Left lung (tissue), 4 donors: ENCODE measurements at regions not wholly inside any gene's neighbourhood (a gene's known extent, or its start where the extent isn't known, plus 50 kb on each side); places are given as distances from the start of the nearest gene placed in this dataset.

ENCODE experiments used
- ATAC-seq: fragments of 200-7000 bp; cut with Tn5 transposase; one replicate; pipeline ENCODE4 v1.9.1; 2020; ENCODE audit warnings: moderate library complexity
- DNase-seq, 4 donors: peaks; one replicate each; pipeline ENCODE4 v3.0.0-alpha.2; 2013 to 2020
- H3K27ac ChIP-seq, 2 donors: fragments of 200-600 bp; sonication (generic) in 1 of 2; one replicate each; pipeline versions ENCODE4 v1.5.0 to v1.8.0; 2020 to 2021
- H3K27me3 ChIP-seq, 2 donors: fragments of 200-600 bp; sonication (generic) in 1 of 2; one replicate each; pipeline versions ENCODE4 v1.5.0 to v1.8.0; 2020 to 2021
- H3K36me3 ChIP-seq, 2 donors: fragments of 200-600 bp; sonication (generic) in 1 of 2; one replicate each; pipeline versions ENCODE4 v1.5.0 to v1.8.0; 2020 to 2021
- H3K4me1 ChIP-seq, 2 donors: fragments of 200-600 bp; one replicate each; pipeline ENCODE4 v1.8.0; 2021
- H3K4me3 ChIP-seq, 2 donors: fragments of 200-600 bp; sonication (generic) in 1 of 2; one replicate each; pipeline versions ENCODE4 v1.5.0 to v1.8.0; 2020 to 2021; ENCODE audit warnings: mild to moderate bottlenecking in 1 of 2
- H3K9me3 ChIP-seq, 2 donors: fragments of 200-600 bp; sonication (generic) in 1 of 2; one replicate each; pipeline versions ENCODE4 v1.5.0 to v1.8.0; 2020 to 2021
- intact Hi-C, 2 donors: fragments of 100-400 bp; cut with DNase I; formaldehyde crosslinking; loops; one replicate each; pipeline versions ENCODE4 v1.11.2 to v1.14.2; 2022
- TF ChIP-seq, protein P1 (sequence below), 2 donors: fragments of 200-600 bp; sonication (generic) in 1 of 2; IDR thresholded peaks; one replicate each; pipeline versions ENCODE4 v1.5.0 to v1.8.0; 2021; ENCODE audit warnings: antibody characterized with exemption in 2 of 2
- donor health status: DM: no; HTN: yes; CAD: no.
- donor health status: DM: no; HTN: no; CAD: no.

DNA sequence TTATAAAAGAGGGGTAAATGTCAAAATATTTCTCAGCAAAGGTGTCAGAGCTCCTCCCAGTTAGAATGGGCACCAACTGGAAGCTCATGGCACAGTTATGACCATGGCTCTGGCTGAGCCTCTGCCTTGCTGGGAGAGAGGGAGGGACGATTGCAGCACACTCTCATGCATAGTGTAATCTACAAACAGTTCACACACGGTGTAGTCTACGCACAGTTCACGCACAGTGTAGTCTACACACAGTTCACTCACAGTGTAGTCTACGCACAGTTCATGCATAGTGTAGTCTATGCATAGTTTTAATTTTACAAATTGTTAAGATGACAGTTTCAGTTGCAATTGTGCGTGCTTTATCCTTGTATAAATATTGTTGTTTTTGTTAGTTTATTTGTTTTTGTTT lies 1474.6 kb upstream of the TMEM132C start:
- intact Hi-C loops = no loop called here
- TF ChIP-seq, protein P1, sequence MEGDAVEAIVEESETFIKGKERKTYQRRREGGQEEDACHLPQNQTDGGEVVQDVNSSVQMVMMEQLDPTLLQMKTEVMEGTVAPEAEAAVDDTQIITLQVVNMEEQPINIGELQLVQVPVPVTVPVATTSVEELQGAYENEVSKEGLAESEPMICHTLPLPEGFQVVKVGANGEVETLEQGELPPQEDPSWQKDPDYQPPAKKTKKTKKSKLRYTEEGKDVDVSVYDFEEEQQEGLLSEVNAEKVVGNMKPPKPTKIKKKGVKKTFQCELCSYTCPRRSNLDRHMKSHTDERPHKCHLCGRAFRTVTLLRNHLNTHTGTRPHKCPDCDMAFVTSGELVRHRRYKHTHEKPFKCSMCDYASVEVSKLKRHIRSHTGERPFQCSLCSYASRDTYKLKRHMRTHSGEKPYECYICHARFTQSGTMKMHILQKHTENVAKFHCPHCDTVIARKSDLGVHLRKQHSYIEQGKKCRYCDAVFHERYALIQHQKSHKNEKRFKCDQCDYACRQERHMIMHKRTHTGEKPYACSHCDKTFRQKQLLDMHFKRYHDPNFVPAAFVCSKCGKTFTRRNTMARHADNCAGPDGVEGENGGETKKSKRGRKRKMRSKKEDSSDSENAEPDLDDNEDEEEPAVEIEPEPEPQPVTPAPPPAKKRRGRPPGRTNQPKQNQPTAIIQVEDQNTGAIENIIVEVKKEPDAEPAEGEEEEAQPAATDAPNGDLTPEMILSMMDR (IDR thresholded peaks at IDR 0.05) = no peak
- H3K27me3 ChIP-seq = no peaks in the 10 kb centered on the region
- H3K27ac ChIP-seq = no peak overlapping the region
- H3K4me1 ChIP-seq = no peaks in the 10 kb centered on the region
- no peak overlapping the region for H3K4me3 ChIP-seq
- DNase-seq = no peak
- no peak for ATAC-seq
- no peaks in the 10 kb centered on the region for H3K36me3 ChIP-seq
- no peaks in the 10 kb centered on the region for H3K9me3 ChIP-seq

DNA sequence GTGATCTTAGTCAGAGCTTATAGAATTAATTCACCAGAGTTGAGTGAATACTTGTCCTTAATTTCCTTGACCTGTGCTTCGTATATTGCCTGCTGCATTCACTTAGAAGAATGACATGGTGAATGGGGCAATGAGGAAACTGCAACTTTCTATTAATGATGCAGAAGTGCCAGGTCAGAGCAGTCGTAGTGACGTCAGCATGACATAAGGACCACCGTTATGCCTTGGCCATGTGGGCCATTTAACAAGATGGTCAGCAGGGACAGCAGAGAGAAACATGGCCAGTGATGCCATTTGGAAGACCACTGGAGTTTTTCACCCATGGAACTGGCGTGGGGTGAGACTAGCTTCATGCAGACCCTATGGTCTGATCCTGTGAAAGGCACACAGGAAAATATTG lies 1469.4 kb upstream of the TMEM132C start:
- Histone ChIP-seq H3K27ac (no peak overlapping the region), H3K27me3 (no peaks in the 10 kb centered on the region), H3K36me3 (no peaks in the 10 kb centered on the region), H3K9me3 (no peaks in the 10 kb centered on the region), H3K4me3 (no peak overlapping the region), H3K4me1 (no peaks in the 10 kb centered on the region)
- TF ChIP-seq, protein P1 (IDR thresholded peaks at IDR 0.05) = no peak
- DNase-seq (no peak), ATAC-seq (no peak)
- intact Hi-C loops = no loop called here

DNA sequence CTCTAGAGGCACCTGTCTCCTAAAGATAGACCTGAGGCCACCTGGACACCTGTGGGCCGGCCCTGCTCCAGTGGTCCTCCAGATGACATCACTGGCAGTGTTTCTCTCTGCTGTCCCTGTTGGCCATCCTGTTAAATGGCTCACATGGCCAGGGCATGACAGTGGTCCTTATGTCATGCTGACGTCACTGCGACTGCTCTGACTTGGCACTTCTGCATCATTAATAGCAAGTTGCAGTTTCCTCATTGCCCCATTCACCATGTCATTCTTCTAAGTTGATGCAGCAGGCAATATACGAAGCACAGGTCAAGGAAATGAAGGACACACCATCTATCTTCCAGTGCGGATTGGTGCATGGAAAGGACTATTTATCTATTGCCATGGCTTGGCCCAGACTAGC lies 1468.5 kb upstream of the TMEM132C start:
- Histone ChIP-seq H3K4me1 (no peaks in the 10 kb centered on the region), H3K9me3 (no peaks in the 10 kb centered on the region), H3K4me3 (no peak overlapping the region), H3K36me3 (no peaks in the 10 kb centered on the region), H3K27me3 (no peaks in the 10 kb centered on the region), H3K27ac (no peak overlapping the region)
- TF ChIP-seq, protein P1 (IDR thresholded peaks at IDR 0.05) = no peak
- DNase-seq (no peak), ATAC-seq (no peak)
- intact Hi-C loops = no loop called here

DNA sequence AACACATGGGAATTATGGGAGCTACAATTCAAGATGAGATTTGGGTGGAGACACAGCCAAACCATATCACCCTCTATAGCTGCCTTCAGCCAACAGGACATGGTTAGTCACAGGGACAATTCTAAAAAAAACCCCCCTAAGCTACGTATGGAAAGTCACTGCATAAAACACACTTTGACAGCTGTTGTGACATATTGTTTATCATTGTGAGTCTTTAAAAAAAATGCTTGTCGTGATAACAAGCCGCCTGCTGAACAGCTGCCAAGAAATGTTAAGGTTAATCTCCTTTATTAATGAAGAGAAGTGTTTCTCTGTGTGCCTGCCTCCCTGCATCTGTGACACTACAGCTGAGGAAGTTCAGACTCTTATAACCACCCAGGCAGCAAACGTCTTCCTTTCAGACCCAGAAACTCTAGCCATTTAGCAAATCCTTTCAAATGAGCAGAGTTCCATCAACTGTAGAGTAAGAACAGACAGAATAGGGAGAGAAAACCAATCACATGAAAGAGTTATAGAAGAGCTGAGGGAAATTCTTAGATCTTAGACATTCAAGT lies 1459.6 kb upstream of the TMEM132C start:
- Histone ChIP-seq H3K36me3 (no peaks in the 10 kb centered on the region), H3K4me3 (no peak overlapping the region), H3K27ac (no peak overlapping the region), H3K4me1 (no peaks in the 10 kb centered on the region), H3K27me3 (peaks cover 0 to 4% of the 10 kb centered on the region in 2 donors), H3K9me3 (no peaks in the 10 kb centered on the region)
- ATAC-seq = no peak
- no peak for DNase-seq
- TF ChIP-seq, protein P1 (IDR thresholded peaks at IDR 0.05) = no peak
- intact Hi-C loops = no loop called here

DNA sequence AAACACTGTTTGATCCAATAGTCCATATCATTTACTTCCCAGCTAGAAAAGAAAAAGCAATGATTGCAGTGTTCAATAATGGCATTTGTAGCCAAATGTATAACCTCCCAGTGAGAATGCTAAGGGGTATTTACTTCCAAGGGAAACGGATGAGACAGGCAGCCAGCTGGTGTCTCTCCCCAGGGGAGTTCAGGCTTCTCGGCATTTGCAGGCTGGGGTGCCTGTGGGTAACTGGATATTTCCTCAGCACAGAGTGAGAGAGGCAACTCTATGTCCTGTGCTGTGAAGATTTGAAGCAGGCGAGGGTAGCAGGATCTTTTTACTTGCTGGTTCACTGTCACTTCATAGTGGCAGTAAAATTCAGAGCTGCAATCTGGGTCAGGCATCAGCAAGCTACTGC lies 1455.6 kb upstream of the TMEM132C start:
- DNase-seq (no peak), ATAC-seq (no peak)
- no peak overlapping the region for H3K4me3 ChIP-seq
- intact Hi-C loops = no loop called here
- H3K4me1 ChIP-seq = no peaks in the 10 kb centered on the region
- no peak overlapping the region for H3K27ac ChIP-seq
- no peaks in the 10 kb centered on the region for H3K9me3 ChIP-seq
- no peaks in the 10 kb centered on the region for H3K36me3 ChIP-seq
- TF ChIP-seq, protein P1 (IDR thresholded peaks at IDR 0.05) = no peak
- H3K27me3 ChIP-seq = peaks cover 0 to 4% of the 10 kb centered on the region in 2 donors
